OCI-LY7 (cell line): ENCODE measurements at regions not wholly inside any gene's neighbourhood (a gene's known extent, or its start where the extent isn't known, plus 50 kb on each side); places are given as distances from the start of the nearest gene placed in this dataset.

Experiments used
- BruUV-seq: library from RNA; stranded (reverse); fragments of 400-500 nt; replicated peaks from 2 replicates; lab custom pipeline; 2021; lab: Mats Ljungman, UMichigan
- CTCF ChIA-PET: fragments of 300-600 bp; sonication (Branson Sonifier 250); formaldehyde crosslinking; loops from one replicate; lab custom pipeline; 2022; ENCODE audit warnings: antibody characterized with exemption; ENCODE audit not compliant: unreplicated experiment; lab: Charles Lee
- POLR2A ChIA-PET: fragments of 300-600 bp; sonication (Branson Sonifier 250); formaldehyde crosslinking; loops from one replicate; lab custom pipeline; 2022; ENCODE audit warnings: antibody characterized with exemption; lab: Charles Lee
- DNase-seq: peaks from one replicate; pipeline ENCODE4 v3.0.0-alpha.2; 2015; ENCODE audit warnings: low spot score
- H2AFZ ChIP-seq: fragments of 200-600 bp; sonication (generic), shearing (Covaris generic); 2 replicates; pipeline ENCODE4 v1.6.1; 2014; ENCODE audit warnings: mild to moderate bottlenecking, antibody characterized with exemption, low read length, moderate library complexity
- H3K27ac ChIP-seq: fragments of 200-600 bp; sonication (generic); 2 replicates; pipeline ENCODE4 v1.5.1; 2014; ENCODE audit warnings: mixed run types, low read depth, mild to moderate bottlenecking, moderate library complexity, low read length, inconsistent platforms; ENCODE audit not compliant: poor library complexity, severe bottlenecking
- H3K36me3 ChIP-seq: fragments of 200-600 bp; sonication (generic); 2 replicates; pipeline ENCODE4 v1.6.1; 2014; ENCODE audit warnings: mild to moderate bottlenecking, antibody characterized with exemption, low read length, moderate library complexity, mixed read lengths; ENCODE audit not compliant: insufficient read depth
- H3K4me1 ChIP-seq: fragments of 200-600 bp; sonication (generic); 2 replicates; pipeline ENCODE4 v1.5.1; 2014; ENCODE audit warnings: mild to moderate bottlenecking, low read length; ENCODE audit not compliant: insufficient read depth, poor library complexity, severe bottlenecking
- H3K4me2 ChIP-seq: fragments of 200-600 bp; sonication (generic); 2 replicates; pipeline ENCODE4 v1.6.1; 2014; ENCODE audit warnings: mild to moderate bottlenecking, low read length
- H3K4me3 ChIP-seq: fragments of 200-600 bp; sonication (generic); 2 replicates; pipeline ENCODE4 v1.5.1; 2014; ENCODE audit warnings: mild to moderate bottlenecking, low read depth, low read length; ENCODE audit not compliant: poor library complexity, severe bottlenecking
- H3K79me2 ChIP-seq: fragments of 200-600 bp; sonication (generic); 2 replicates; pipeline ENCODE4 v1.6.1; 2016; ENCODE audit warnings: low read depth, mild to moderate bottlenecking, low read length, moderate library complexity, mixed read lengths; ENCODE audit not compliant: insufficient read depth
- H3K9me2 ChIP-seq: fragments of 200-600 bp; sonication (generic); 2 replicates; pipeline ENCODE4 v1.6.1; 2016; ENCODE audit warnings: mild to moderate bottlenecking, low read length, mixed read lengths; ENCODE audit not compliant: insufficient read depth
- H3K9me3 ChIP-seq: fragments of 200-600 bp; sonication (generic); 2 replicates; pipeline ENCODE4 v1.6.1; 2014; ENCODE audit warnings: mild to moderate bottlenecking, mixed run types, low read length, mixed read lengths
- H4K20me1 ChIP-seq: fragments of 200-600 bp; sonication (generic); 2 replicates; pipeline ENCODE4 v1.6.1; 2014; ENCODE audit warnings: mild to moderate bottlenecking, antibody characterized with exemption, low read length, moderate library complexity, mixed read lengths; ENCODE audit not compliant: insufficient read depth
- EZH2phosphoT487 ChIP-seq: fragments of 200-600 bp; sonication (generic); IDR thresholded peaks from 2 replicates; pipeline ENCODE4 v1.6.1; 2018; ENCODE audit warnings: low read depth, borderline replicate concordance, mild to moderate bottlenecking, mixed run types, antibody characterized with exemption, low read length, moderate library complexity, mixed read lengths
- intact Hi-C: fragments of 100-400 bp; cut with micrococcal nuclease; formaldehyde crosslinking; loops from one replicate; pipeline ENCODE4 v1.10.0; 2022; ENCODE audit not compliant: unreplicated experiment
- TF ChIP-seq, protein P1 (sequence below): fragments of 200-600 bp; sonication (generic); conservative IDR thresholded peaks from 2 replicates; pipeline ENCODE4 v1.5.1; 2014; ENCODE audit warnings: mild to moderate bottlenecking, antibody characterized with exemption, low read length, moderate library complexity, mixed read lengths

DNA sequence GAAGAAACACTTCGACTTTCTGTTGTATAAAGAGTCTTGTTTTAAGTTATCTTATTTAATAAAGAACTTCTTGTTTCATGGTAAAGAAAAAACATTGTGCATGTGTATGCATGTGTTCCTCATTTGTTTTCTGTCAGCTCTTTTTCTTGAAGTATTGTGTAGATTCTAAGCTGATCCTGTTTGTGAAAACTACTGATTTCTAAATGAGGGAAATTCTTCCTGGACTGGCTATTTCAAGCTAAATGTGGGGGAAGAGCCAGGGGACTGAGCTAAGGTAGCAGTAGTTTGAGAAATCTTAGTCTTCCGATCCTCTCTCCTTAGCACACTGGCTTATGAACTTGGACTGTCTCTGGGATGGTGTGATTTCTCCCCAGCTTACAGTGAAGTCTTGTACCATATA lies 56.4 kb upstream of the RBMS1 start:
- POLR2A ChIA-PET = interaction anchor here (0.6 to 1.1 kb wide), 4 partner anchors 8 to 348 kb away, joined by 3 read pairs; no protein-coding TSS in a partner anchor

DNA sequence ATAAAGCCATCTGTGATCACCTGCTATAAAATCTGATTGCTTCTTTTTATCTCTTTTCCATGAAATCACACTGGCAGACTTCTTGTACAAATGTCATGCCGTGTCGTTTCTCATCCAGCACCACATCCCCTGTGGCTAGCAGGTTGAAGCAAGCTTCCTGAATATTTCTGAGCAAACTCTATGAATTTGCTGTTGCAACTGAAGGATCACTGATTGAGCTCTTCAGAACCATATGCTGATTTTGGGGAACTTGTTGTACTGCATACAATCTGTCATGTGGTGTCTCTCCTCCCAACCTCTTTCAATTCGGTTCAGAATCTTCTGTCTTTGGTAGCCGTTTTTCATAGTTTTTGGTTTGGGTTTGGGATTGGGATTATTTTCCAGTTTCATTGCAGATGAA lies 57.7 kb upstream of the RBMS1 start:
- Histone ChIP-seq H4K20me1 (no peaks in the 10 kb centered on the region), H3K9me2 (no peaks in the 10 kb centered on the region), H2AFZ (no peak overlapping the region), H3K27ac (no peak overlapping the region), H3K79me2 (no peaks in the 10 kb centered on the region), H3K4me1 (no peaks in the 10 kb centered on the region), H3K36me3 (no peaks in the 10 kb centered on the region), H3K9me3 (no peaks in the 10 kb centered on the region), H3K4me3 (no peak overlapping the region), H3K4me2 (no peak overlapping the region)
- BruUV-seq = no TSS peak
- CTCF ChIA-PET = no interaction called here
- DNase-seq = no peak
- intact Hi-C loops = no loop called here
- TF ChIP-seq, protein P1, sequence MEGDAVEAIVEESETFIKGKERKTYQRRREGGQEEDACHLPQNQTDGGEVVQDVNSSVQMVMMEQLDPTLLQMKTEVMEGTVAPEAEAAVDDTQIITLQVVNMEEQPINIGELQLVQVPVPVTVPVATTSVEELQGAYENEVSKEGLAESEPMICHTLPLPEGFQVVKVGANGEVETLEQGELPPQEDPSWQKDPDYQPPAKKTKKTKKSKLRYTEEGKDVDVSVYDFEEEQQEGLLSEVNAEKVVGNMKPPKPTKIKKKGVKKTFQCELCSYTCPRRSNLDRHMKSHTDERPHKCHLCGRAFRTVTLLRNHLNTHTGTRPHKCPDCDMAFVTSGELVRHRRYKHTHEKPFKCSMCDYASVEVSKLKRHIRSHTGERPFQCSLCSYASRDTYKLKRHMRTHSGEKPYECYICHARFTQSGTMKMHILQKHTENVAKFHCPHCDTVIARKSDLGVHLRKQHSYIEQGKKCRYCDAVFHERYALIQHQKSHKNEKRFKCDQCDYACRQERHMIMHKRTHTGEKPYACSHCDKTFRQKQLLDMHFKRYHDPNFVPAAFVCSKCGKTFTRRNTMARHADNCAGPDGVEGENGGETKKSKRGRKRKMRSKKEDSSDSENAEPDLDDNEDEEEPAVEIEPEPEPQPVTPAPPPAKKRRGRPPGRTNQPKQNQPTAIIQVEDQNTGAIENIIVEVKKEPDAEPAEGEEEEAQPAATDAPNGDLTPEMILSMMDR = no peak
- no peak for TF ChIP-seq EZH2phosphoT487
- POLR2A ChIA-PET = no interaction called here

More for the DNA sequence above, 56.4 kb upstream of the RBMS1 start:
- no TSS peak for BruUV-seq
- H4K20me1 ChIP-seq = no peaks in the 10 kb centered on the region
- no peak overlapping the region for H3K27ac ChIP-seq
- intact Hi-C loops = no loop called here
- no peaks in the 10 kb centered on the region for H3K9me2 ChIP-seq
- H3K79me2 ChIP-seq = no peaks in the 10 kb centered on the region
- H3K4me1 ChIP-seq = no peaks in the 10 kb centered on the region
- DNase-seq = no peak
- H3K4me2 ChIP-seq = no peak overlapping the region
- H3K4me3 ChIP-seq = no peak overlapping the region
- no peak for TF ChIP-seq EZH2phosphoT487
- TF ChIP-seq, protein P1 = no peak
- H3K36me3 ChIP-seq = no peaks in the 10 kb centered on the region
- no peak overlapping the region for H2AFZ ChIP-seq
- H3K9me3 ChIP-seq = no peaks in the 10 kb centered on the region
- CTCF ChIA-PET = no interaction called here

DNA sequence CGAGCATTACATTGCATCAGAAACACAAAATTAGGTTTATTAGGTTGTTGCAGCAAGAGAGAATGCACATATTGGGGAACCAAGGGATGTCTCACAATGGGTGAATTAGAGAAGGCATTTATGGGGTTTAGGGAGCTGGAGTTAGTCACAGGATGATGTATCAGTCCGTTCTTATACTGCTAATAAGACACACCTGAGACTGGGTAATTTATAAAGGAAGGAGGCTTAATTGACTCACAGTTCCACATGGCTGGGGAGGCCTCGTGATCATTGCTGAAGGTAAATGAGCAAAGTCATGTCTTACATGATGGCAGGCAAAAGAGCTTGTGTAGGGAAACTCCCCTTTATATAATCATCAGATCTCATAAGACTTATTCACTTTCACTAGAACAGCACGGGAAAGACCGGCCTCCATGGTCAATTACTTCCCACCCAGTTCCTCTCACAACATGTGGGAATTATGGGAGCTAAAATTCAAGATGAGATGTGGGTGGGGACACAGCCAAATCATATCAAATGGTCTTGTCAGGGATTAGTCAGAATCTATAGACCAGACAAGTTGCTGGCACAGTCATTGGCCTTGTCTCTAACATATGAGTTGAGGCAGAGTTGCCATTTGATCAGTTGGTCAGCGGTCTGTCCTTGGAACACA lies 61.9 kb upstream of the RBMS1 start:
- ChIA-PET POLR2A (no interaction called here), CTCF (no interaction called here)
- Histone ChIP-seq H2AFZ (no peak overlapping the region), H3K36me3 (no peaks in the 10 kb centered on the region), H3K79me2 (no peaks in the 10 kb centered on the region), H3K4me1 (no peaks in the 10 kb centered on the region), H3K9me2 (no peaks in the 10 kb centered on the region), H3K4me3 (no peak overlapping the region), H3K9me3 (no peaks in the 10 kb centered on the region), H3K4me2 (no peak overlapping the region), H3K27ac (no peak overlapping the region), H4K20me1 (no peaks in the 10 kb centered on the region)
- no peak for DNase-seq
- TF ChIP-seq, protein P1 = no peak
- TF ChIP-seq EZH2phosphoT487 = no peak
- intact Hi-C loops = no loop called here
- no TSS peak for BruUV-seq
